RKO (cell line): ENCODE measurements at regions not wholly inside any gene's neighbourhood (a gene's known extent, or its start where the extent isn't known, plus 50 kb on each side); places are given as distances from the start of the nearest gene placed in this dataset.

Source experiments
- DNase-seq: peaks from one replicate; pipeline ENCODE4 v3.0.0-alpha.2; 2016; ENCODE audit warnings: low spot score

GRCh38 chr20:53837126-53837826, 233.1 kb downstream of the BCAS1 start:
- no peak for DNase-seq

- no peak for DNase-seq
Observed at GRCh38 chr20:53834749-53835148, 235.6 kb downstream of the BCAS1 start.

- DNase-seq = no peak
Observed at GRCh38 chr20:53834062-53834442, 236.3 kb downstream of the BCAS1 start.

GRCh38 chr20:53833333-53834061, 236.9 kb downstream of the BCAS1 start:
- DNase-seq = no peak

GRCh38 chr20:53832499-53832898, 237.9 kb downstream of the BCAS1 start:
- DNase-seq = no peak

GRCh38 chr20:53831812-53832211, 238.2 kb upstream of the ZNF217 start:
- no peak for DNase-seq

- DNase-seq = no peak
Observed at GRCh38 chr20:53831228-53831627, 237.6 kb upstream of the ZNF217 start.

GRCh38 chr20:53829724-53830521, 236.3 kb upstream of the ZNF217 start:
- DNase-seq = no peak

- peak; percentile 90 for DNase-seq
Observed at GRCh38 chr20:53829255-53829723, 235.7 kb upstream of the ZNF217 start.

- no peak for DNase-seq
Observed at GRCh38 chr20:53828682-53829254, 235.1 kb upstream of the ZNF217 start.

- no peak for DNase-seq
Observed at GRCh38 chr20:53828088-53828681, 234.5 kb upstream of the ZNF217 start.

GRCh38 chr20:53827292-53828087, 233.9 kb upstream of the ZNF217 start:
- DNase-seq = no peak

GRCh38 chr20:53826597-53827291, 233.1 kb upstream of the ZNF217 start:
- DNase-seq = no peak

GRCh38 chr20:53826090-53826489, 232.5 kb upstream of the ZNF217 start:
- no peak for DNase-seq

- DNase-seq = no peak
Observed at GRCh38 chr20:53825282-53825681, 231.6 kb upstream of the ZNF217 start.

- no peak for DNase-seq
Observed at GRCh38 chr20:53824779-53825178, 231.1 kb upstream of the ZNF217 start.

- no peak for DNase-seq
Observed at GRCh38 chr20:53823121-53823764, 229.6 kb upstream of the ZNF217 start.

GRCh38 chr20:53822534-53822933, 228.9 kb upstream of the ZNF217 start:
- DNase-seq = no peak

- no peak for DNase-seq
Observed at GRCh38 chr20:53819973-53820451, 226.4 kb upstream of the ZNF217 start.
